ENCODE measurements at regions not wholly inside any gene's neighbourhood (a gene's known extent, or its start where the extent isn't known, plus 50 kb on each side); places are given as distances from the start of the nearest gene placed in this dataset.

DNA sequence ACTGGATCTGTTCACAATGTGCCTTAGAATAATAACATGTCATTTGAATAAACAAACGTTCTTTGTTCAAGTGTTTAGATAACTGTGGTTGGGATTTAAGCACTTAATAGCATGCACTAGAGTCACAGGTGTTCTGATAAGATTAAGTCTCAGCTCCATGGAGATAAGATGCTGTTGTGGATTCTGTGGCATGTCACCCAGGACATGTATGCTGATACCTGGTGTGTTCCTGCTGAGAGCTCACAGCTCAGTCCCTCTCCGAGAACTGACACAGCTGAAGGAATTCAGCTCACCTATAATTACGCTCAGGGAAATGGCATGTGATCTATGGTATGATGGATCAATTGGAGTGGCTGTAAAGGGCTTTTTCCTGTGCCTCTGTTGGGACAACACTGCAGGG is 75.4 kb upstream of the ST6GAL2 start:
- TF ChIP-seq, protein P1, sequence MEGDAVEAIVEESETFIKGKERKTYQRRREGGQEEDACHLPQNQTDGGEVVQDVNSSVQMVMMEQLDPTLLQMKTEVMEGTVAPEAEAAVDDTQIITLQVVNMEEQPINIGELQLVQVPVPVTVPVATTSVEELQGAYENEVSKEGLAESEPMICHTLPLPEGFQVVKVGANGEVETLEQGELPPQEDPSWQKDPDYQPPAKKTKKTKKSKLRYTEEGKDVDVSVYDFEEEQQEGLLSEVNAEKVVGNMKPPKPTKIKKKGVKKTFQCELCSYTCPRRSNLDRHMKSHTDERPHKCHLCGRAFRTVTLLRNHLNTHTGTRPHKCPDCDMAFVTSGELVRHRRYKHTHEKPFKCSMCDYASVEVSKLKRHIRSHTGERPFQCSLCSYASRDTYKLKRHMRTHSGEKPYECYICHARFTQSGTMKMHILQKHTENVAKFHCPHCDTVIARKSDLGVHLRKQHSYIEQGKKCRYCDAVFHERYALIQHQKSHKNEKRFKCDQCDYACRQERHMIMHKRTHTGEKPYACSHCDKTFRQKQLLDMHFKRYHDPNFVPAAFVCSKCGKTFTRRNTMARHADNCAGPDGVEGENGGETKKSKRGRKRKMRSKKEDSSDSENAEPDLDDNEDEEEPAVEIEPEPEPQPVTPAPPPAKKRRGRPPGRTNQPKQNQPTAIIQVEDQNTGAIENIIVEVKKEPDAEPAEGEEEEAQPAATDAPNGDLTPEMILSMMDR (IDR thresholded peaks at IDR 0.05) = no peak
- TF ChIP-seq EZH2 (IDR thresholded peaks at IDR 0.05; ENCODE audit: borderline replicate concordance, insufficient read depth, low read depth, low read length, poor library complexity, severe bottlenecking) = no peak

All from B cell (primary cell).